ENCODE measurements at regions not wholly inside any gene's neighbourhood (a gene's known extent, or its start where the extent isn't known, plus 50 kb on each side); places are given as distances from the start of the nearest gene placed in this dataset.

DNA sequence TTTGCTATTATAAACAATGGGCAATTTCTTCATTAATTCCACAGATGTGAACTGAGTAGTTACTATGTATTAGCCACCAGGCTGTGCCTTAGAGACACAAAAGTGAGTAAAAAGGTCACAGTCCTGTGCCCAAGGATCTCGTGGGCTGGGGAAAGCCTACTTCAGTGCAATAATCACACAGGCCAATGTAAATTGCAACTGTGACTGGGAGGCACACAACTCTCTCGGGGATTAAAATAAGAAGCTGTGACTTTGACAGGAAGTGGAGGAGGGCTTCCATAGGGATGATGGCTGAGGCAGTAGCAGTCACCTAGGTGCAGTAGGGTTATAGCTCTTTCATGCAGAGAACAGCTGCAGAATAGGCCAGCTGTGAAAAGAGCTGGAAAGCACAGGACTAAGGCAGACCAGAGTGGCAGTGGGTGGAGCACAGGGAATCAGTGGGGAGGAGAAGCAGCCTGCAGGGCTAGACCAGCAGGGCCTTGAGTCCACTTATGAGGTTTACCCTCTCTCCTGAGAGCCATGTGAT lies 121.9 kb downstream of the MAB21L3 start:
- peak; percentile 39 to 53 for DNase-seq

DNA sequence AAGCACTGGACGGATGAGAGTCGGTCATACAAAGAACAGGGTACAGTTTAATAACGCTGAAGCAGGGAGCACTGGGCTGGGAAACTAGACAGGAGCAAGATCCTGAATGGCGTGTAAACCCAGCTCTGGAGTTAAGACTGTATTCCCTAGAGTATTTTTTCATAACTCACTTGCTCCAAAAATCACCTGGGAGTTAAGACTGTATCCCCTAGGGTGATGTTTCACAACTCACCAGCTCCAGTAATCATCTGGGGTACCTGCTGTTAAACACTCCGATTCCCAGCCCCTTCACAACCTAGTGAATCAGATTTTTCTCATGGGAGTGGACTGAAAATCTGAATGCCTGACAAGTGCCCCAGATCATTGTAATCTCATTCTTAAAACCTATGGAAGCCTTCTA lies 123.2 kb downstream of the MAB21L3 start:
- no peak for DNase-seq

DNA sequence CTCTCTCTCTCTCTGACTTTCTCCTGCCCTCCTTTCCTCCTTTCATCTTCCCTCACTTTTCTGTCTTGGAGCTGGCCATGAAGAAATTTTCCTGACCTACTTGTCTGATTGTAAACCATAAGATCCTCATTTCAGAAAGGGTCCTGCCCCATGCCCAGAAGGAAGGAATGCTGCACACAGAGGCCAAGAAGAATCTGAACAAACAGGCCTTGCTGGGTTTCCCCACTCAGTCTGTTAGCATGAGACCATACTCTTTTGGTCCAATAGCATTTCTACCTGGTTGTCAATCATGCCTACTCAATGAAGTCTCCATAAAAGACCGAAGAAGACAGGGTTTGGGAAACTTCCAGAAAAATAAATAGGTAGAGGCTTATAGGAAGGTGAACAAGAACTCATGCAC lies 128.7 kb downstream of the MAB21L3 start:
- DNase-seq: no peak

DNA sequence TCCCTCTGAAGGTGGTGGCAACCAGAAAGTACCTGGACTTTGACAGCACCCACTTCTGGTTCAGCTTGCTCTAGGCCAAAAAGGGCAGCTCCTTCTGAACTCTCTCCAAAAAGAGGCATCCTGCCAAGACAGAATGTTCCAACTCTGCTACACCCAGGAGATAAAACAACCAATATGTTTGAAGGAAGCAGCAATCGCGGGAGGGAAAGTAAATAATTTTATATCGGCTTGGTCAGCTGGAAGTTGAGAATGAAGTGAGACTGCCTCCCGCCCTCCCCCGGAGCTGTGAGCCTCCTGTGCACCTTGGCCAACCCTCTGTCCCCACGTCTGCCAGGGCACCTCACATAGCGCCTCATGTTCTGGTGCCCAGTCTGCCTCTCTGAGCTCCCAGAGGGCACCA lies 130.3 kb upstream of the ATP1A1 start:
- DNase-seq: no peak

DNA sequence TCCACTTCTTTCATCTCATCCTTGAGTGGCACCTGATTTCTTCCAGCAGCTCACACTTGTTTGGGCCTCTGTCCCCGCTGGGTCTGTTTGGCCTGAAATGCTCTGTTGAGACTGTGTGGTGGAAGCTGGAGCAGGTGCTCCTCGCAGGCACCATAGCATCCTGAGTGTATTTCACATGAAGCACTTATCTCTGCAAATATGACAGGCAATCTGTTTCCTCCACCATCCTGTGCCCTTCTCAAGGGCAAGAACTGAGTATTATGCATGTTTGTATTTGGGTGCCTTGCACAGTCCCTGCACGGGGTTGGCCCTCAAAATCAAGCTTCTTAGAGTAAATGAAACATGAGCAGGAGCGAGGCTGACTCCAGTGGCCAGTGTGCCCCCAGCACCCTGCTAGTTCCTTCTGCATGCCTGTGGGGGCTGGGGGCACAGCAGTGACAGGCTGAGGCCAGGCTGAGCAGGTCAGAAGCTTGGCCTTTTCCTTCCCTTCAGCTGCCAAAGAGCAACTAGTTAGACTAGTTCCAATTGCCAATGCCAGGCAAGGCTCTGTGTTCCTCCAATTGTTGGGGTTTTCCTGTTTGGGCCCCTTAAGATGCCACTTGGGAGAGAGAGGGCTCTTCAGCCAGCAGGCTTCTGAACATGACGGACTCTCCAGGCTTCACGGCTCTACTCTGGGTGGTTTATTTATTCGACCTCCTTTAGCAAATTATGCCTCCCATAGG lies 129.6 kb upstream of the ATP1A1 start:
- no peak for DNase-seq

DNA sequence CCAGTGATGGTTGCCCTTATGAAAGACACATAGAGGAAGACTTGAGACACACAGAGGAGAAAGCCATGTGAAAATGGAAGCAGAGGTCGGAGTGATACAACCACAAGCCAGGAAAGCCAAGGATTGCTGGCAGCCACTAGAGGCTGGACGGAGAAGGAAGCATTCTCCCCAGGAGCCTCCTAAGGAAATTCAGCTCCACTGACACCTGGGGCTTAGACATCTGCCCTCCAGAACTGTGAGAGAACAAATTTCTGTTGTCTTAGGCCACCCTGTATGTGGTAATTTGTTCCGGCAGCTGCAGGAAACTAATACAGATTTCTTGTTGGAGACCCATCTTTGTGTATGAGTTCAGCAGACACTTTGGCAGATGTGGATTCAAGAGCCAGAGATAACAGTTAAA lies 126.9 kb upstream of the ATP1A1 start:
- no peak for DNase-seq

DNA sequence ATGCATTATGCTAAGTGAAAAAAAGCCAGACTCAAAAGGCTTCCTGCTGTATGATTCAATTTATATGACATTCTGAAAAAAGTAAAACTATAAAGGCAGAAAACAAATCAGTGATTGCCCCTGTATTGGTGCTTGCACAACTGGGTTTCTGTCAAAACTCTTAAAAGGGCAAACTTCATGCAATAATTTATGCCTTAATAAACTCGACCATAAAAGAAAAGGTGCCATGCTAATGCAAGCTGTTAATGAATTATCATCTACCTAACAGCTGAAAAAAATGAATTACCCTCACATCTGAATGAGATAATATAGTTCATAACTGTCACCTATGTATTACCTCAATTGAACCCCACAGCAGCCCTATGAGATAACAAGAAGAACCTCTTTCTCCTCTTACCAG lies 120.8 kb upstream of the ATP1A1 start:
- no peak for DNase-seq

DNA sequence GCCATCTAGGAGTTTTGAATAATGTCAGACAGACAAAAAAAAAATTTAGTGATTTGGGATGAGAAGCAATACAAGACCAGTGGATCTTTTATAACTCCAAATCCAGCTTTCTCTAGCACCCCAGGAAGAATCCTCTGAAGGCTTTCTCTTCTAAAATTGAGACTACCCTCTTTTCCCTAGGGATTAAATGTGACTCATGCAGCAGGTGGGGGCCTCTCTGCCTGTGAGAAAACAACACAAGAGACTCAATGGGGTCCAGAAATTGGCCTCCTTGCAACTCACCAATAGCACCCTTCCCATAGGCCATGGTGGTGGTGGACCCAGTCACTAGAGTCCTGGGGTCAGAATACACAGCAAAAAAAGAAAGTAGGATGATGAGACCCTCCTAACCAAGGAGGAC lies 120.3 kb upstream of the ATP1A1 start:
- DNase-seq: no peak

DNA sequence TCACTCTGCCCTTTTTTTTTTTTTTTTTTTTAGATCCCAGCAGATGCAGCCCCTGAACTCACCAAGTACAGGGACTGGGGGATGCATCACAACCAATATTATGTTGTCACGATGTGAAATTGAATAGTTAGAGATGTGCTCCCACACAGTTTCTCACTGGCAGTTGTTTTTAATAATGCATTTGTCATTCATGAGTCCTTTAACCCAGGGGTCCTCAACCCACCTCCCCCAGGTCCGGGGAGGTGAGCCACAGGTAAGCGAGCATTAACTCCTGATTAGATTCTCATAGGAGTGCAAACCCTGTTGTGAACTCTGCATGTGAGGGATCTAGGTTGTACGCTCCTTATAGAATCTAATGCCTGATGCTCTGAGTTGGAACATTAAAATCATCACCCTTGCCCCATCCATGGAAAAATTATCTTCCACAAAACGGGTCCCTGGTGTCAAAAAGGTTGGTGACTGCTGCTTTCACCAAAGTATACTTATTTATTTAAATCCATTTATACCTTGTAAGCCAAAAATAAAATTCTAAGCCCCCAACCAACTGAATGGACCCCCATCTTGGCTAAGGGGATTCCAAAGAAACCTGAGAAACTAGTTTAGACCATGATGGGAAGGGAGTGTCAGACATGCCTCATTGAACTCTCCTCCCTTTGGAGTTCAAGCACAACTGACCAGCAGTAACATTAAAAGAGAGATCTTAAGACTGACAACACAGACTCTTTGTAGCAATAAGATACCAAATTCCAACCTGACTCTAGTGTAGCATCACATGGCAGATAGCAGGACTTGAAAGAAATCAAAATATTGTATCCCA lies 119.3 kb upstream of the ATP1A1 start:
- DNase-seq: no peak

DNA sequence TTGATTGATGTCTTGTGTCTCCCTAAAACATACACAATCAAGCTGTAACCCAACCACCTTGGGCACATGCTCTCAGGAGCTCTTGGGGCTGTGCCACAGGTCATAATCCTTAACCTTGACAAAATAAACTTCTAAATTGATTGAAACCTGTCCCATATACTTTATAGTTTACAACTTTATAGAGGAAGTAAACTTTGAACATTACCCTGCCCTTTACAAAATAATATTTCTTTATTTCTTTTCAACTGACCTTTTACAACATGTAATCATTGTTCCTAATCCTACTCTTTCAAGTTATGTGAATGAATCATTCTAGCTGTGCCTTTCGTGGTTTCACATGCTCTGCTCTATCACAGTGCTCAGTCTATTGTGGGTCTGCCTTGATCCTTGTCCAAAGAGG lies 118.3 kb upstream of the ATP1A1 start:
- DNase-seq: no peak

DNA sequence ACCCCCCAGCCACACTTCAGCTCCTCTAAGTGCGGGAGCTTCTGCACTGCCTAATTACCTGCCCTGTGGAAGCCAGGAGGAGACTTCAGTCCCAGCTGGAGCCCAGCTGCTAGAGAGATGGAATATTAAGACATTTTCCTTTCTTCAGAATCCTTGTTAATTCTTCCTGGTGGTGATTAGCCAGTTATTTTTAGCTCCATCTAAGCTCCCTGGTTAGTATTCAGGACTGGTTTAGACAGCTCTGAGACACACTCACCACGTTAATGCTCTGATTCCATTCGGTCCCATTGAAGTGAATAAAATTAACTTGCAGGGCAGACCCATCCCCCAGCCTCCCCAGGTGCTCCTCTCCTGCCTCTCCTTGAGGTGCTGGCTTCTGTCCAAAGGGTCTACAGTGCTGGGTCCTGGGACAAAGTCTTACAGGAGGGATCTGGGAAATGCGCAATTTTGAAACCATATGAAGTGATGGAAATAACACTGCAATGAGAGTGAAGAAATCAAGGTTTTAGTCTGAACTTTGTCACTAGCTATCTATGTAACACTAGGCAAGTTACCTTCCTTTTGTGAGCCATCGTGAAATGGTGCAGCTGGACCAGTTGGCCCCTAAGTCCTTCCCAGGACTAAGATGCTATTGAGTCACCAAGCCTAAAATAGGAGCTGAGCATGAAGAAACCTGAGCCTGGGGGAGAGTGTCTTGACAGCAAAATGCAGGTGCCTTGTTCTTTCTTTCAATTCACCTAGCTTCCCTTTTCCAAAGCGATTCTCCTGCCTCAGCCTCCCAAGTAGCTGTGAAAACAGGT lies 117.4 kb upstream of the ATP1A1 start:
- DNase-seq: no peak

DNA sequence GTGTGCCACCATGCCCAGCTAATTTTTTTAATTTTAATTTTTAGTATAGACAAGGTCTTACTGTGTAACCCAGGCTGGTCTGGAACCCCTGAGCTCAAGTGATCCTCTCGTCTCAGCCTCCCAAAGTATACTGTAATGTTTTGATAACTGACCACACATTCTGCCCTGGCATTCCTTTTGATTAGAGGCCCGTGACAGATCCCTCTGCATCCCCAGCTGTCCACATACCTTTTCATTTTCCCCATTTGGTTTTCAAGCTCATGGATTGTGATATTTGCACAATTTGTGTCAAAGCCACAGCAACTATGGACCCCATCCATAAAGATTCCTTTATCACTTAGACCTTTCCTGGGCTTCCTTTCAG lies 116.8 kb upstream of the ATP1A1 start:
- no peak for DNase-seq

DNA sequence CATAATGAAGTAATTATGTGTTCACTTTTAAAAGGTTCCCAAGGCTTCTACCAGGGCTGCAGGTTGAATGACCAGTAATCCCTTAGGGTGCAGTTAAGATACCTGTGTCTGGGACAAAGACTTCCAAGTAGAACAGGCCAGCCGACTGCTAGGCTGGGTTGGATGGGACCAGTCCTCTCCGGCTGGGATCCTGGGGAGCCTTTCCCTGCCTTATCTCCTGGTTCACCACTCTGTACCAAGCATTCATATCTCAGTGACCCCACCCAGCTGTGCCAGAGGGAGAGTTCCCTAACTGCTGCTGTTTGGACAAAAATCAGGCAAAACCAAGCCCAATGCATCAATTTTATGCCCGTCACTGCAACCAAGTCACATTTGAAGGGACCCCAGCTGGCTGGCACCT lies 116.2 kb upstream of the ATP1A1 start:
- DNase-seq: no peak

DNA sequence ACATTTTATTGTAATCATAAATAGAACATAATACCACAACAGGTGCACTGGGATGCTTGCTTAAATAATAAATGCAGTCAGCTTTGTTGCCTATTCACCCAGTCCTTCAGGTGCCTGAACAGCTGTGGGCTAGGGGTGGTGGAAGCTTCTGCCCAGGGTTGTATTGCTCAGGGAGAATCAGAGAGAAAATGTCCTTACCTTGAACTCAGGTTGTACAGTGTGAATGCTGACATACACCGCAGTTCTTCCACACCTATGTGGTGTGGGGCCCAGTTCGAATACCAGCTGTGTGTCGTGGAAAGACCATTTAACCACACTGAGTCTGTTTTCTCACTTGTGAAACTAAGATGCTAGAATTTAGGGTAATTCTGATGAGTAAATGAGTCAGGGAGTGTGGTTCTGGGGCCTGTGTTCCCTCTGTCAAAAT lies 115.7 kb upstream of the ATP1A1 start:
- no peak for DNase-seq

DNA sequence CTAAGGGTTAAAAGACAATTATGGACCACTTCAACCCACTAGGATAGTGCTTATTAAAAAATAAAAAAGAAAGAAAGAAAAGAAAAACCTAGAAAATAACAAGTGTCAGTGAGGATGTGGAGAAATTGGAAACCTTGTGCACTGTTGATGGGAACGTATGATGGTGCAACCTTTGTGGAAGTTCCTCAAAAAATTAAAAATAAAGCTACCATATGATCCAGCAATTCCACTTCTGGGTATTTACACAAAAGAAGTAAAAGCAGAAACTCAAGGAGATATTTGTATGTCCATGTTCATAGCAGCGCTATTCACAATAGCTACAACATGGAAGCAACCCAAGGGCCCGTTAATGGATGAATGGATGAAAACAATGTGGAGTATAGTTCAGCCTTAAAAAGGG lies 115.2 kb upstream of the ATP1A1 start:
- no peak for DNase-seq

DNA sequence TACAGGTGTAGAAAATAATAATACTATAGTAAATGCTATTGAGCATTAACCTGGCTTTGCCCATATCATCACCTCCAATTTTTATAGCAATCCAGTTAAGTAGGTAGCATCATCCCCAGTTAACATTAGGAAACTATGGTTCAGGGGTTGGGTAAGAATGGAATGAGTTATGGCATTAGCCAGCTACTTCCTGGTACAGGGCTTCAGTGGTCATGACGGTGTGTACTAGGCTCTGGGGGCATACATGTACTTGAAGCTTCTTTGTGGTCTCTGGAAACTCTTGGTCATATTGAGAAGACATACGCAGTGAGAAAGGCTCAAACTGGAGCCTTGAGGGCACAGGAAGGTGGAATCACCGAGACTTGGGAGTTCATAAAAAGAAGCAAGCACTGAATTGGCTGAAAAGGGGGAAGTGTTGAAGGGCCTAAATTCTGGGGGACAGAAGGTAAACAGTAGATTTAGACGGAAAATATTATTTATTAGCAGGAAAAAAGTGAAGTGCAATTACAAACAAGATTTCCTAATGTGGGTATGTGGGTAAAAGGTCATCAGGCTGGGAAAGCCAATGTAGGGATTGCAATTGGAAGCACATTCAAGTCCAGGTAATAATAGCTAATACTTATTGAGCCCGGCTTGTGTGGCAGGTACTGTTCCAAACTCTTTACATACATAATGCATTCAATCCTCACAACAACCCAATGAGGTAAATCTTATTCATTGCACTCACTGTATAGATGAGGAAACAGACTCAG lies 114.2 kb upstream of the ATP1A1 start:
- DNase-seq: no peak

DNA sequence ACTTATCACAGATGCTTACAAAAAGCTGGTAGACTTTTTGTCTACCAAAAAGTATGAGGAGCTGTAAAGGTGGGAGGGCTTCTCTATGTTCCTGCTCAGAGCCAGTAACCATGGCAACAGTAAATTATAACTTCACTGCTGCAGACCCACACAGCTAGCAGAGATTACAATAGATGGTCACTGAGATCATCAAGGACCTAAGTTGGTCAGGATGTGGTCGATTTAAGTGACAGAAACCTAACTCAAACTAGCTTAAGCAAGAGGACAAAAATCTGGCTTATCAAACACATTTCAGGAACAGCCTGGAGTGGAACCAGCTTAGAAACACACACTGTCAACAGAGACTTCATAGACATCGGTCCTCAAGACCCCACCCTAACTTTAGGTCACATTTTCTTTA lies 113.4 kb upstream of the ATP1A1 start:
- DNase-seq: peak in 1 of 2 donors; percentile 3

DNA sequence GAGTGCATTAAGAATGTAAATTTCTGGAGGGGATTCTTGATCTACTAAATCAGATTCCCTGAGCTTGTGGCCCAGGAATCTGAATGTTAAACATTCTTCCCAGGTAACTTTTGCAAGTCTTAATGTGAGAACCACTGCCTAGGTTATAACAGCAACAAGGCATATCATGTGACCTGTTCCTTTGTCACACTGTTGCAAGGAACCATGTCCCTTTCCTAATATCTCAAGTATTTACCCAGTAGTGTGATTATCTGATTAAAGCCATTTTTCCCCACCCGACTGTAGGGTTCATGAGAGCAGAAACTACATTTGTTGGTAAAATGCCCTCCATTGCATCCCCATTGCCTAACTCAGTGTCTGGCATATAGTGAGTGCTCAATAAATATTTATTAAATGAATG lies 112.9 kb upstream of the ATP1A1 start:
- DNase-seq: no peak

DNA sequence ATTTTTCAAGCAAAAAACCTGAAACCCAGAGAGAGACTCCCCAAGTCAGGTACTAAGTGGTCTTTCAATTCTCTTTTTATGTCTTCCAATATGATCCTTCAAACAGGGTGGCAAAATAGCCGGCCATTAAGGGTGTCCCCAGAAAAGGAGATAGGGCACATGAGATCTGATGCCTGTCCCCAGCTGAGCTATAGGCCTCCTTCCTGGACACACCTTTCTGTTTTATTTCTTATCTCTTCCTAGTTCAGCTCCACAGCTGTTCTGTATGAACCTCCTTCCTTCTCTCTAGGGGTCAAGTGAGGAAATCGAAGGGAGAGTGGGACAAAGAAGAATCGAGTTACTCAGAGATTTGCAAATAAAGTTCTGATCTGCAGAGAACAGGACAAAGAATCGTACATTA lies 112.4 kb upstream of the ATP1A1 start:
- DNase-seq: no peak

DNA sequence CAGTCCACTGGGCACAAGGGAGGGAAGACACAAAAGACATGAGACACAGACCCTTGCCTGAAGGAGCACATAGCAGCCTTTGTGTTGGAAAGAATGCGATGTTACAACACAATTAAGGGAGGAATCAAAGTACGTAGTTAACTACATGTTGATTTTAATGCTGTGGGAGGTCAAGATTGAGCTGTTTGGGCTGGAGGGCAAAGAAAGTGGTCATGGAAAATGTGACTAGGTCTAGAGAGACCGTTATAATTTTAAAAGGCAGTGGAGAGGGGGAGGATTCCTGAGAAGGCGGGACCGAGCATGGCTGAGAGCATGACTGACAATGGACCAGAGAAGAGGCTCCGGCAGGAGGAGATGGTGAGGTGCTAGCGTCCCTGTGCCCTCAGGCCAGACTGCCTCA lies 111.8 kb upstream of the ATP1A1 start:
- DNase-seq: no peak

DNA sequence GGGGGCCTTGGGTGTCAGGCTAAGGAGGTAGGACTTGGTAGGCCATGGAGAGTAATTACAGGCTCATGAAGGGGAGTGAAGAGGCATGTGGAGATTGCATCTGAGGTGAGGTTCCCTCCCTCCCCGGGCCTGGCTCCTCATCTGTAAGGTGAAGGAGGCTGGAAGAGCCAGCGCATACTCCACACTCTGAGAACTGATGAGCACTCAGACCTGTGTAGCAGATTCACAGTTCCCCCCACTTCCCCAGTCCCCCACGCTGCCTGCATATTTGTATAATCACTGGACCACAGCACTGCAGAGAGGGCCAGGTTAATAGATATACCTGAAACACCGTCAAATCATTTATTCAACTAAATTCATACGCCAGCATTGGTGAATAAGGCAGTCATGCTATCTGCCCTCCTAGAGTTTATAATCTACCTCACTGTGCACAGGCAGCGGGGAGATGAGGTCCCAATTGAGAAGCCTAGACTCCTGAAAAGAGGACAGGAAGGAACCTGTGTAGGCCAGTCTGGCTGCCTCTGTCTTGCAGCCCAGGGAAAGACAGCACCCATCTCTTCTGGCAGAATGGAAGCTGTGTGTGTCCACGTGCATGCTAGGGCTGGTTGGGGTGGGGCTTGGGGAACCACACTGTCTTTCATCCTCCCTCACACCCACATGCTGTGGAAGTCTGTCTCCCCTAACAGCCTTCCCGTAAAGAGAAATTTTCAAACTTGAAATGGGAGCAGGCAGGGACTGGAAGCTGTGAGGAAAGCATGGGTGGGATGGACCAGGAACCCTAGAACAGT lies 110.6 kb upstream of the ATP1A1 start:
- no peak for DNase-seq

DNA sequence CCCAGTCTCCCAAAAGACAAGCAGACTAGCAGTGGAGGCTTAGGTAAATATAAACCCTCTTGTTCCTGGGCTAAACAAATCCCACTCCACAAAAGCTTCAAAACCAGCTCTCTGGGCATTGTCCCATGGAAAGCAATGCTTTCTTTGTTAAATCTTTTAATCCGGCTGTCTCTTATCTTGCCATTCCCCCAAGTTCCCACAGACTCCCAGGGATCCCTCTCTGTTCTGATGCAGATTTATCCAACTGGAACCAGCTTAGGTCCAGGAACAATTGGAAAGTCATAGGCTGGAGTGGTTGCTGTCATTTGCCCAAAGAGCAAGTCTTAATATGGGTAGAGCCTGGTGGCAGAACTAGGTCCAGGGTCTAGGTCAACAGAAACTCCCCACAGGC lies 110.1 kb upstream of the ATP1A1 start:
- no peak for DNase-seq

Data from CD4-positive, alpha-beta T cell treated with Interleukin-4 for 1 hour (primary cell).